Hepatocyte (in vitro differentiated cells): ENCODE measurements at regions not wholly inside any gene's neighbourhood (a gene's known extent, or its start where the extent isn't known, plus 50 kb on each side); places are given as distances from the start of the nearest gene placed in this dataset.

Experiments used
- DNase-seq: peaks from one replicate; pipeline ENCODE4 v3.0.0-alpha.2; 2016; ENCODE audit warnings: low spot score
- H2AFZ ChIP-seq: fragments of 200-600 bp; sonication (generic); 2 replicates; pipeline ENCODE4 v1.6.0; 2016; ENCODE audit warnings: antibody characterized with exemption, mild to moderate bottlenecking
- H3K27ac ChIP-seq: fragments of 200-600 bp; sonication (generic); 2 replicates; pipeline ENCODE4 v1.5.1; 2016; ENCODE audit warnings: mild to moderate bottlenecking
- H3K27me3 ChIP-seq: fragments of 200-600 bp; sonication (generic); 2 replicates; pipeline ENCODE4 v1.6.1; 2016
- H3K36me3 ChIP-seq: fragments of 200-600 bp; sonication (generic); replicated peaks from 2 replicates; pipeline ENCODE4 v1.5.1; 2016; ENCODE audit warnings: low read depth; ENCODE audit not compliant: insufficient read depth
- H3K4me1 ChIP-seq: fragments of 200-600 bp; sonication (generic); 2 replicates; pipeline ENCODE4 v1.5.1; 2016; ENCODE audit warnings: mild to moderate bottlenecking, moderate library complexity; ENCODE audit not compliant: insufficient read depth
- H3K4me2 ChIP-seq: fragments of 200-600 bp; sonication (generic); 2 replicates; pipeline ENCODE4 v1.6.0; 2016
- H3K4me3 ChIP-seq: fragments of 200-600 bp; sonication (generic); 2 replicates; pipeline ENCODE4 v1.5.1; 2016; ENCODE audit warnings: mild to moderate bottlenecking
- H3K79me2 ChIP-seq: fragments of 200-600 bp; sonication (generic); 2 replicates; pipeline ENCODE4 v1.6.0; 2017; ENCODE audit warnings: mild to moderate bottlenecking
- H3K9me2 ChIP-seq: fragments of 200-600 bp; sonication (generic); replicated peaks from 2 replicates; pipeline ENCODE4 v1.6.0; 2017; ENCODE audit warnings: mild to moderate bottlenecking; ENCODE audit not compliant: insufficient read depth
- H3K9me3 ChIP-seq: fragments of 200-600 bp; sonication (generic); 2 replicates; pipeline ENCODE4 v1.5.1; 2016; ENCODE audit warnings: low read depth, mild to moderate bottlenecking
- H4K20me1 ChIP-seq: fragments of 200-600 bp; sonication (generic); 2 replicates; pipeline ENCODE4 v1.6.0; 2016; ENCODE audit warnings: mild to moderate bottlenecking; ENCODE audit not compliant: insufficient read depth, poor library complexity, severe bottlenecking
- CTCF ChIP-seq: fragments of 200-600 bp; sonication (generic); IDR thresholded peaks from 2 replicates; pipeline ENCODE4 v1.5.1; 2016; ENCODE audit warnings: antibody characterized with exemption, mild to moderate bottlenecking; ENCODE audit not compliant: poor library complexity
- EZH2 ChIP-seq: fragments of 200-600 bp; sonication (generic); IDR thresholded peaks from 2 replicates; pipeline ENCODE4 v1.6.1; 2016; ENCODE audit warnings: antibody characterized with exemption, mild to moderate bottlenecking, borderline replicate concordance
- EZH2phosphoT487 ChIP-seq: fragments of 200-600 bp; sonication (generic); IDR thresholded peaks from one replicate; pipeline ENCODE4 v1.6.1; 2018; ENCODE audit warnings: antibody characterized with exemption, mild to moderate bottlenecking, low read depth, moderate library complexity; ENCODE audit not compliant: unreplicated experiment, severe bottlenecking
- WGBS: methylation state at CpG from one replicate; pipeline ENCODE4 v1.1.6; 2016; ENCODE audit warnings: low lambda C conversion rate; ENCODE audit errors: missing lambda C conversion rate; 5-methylcytosine and 5-hydroxymethylcytosine counted together

DNA sequence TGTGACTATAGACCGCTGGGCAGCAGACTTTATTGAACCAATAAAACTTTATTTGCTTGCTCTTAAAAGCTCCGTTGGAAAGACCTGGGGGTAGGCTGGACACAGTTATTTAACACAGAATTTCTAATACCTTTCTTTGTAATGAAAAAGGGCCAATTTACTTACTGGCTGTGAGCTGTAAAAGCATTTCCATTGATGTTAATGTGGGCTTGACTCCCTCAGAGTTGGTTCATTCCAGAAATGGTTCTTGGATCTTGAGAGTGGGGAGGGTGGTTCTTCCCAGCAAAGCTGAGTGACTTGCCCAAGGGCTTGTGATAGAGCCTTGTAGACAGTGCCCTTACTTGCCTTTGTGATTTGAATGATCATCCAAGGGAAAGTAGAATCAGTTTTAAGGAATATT, 100.6 kb downstream of the SOX4 start:
- no peaks in the 10 kb centered on the region for H3K9me3 ChIP-seq
- no peak for DNase-seq
- peaks cover 9% of the 10 kb centered on the region for H3K79me2 ChIP-seq
- no peaks in the 10 kb centered on the region for H3K9me2 ChIP-seq
- no peaks in the 10 kb centered on the region for H4K20me1 ChIP-seq
- H2AFZ ChIP-seq = no peak overlapping the region
- TF ChIP-seq EZH2phosphoT487 (no peak), EZH2 (no peak), CTCF (no peak)
- H3K27ac ChIP-seq = no peak overlapping the region
- H3K4me1 ChIP-seq = no peaks in the 10 kb centered on the region
- no peak overlapping the region for H3K4me3 ChIP-seq
- H3K4me2 ChIP-seq = no peak overlapping the region
- H3K27me3 ChIP-seq = no peaks in the 10 kb centered on the region
- H3K36me3 ChIP-seq = no peaks in the 10 kb centered on the region
- 31% methylated on average over 2 of the region's 2 CpGs for WGBS

DNA sequence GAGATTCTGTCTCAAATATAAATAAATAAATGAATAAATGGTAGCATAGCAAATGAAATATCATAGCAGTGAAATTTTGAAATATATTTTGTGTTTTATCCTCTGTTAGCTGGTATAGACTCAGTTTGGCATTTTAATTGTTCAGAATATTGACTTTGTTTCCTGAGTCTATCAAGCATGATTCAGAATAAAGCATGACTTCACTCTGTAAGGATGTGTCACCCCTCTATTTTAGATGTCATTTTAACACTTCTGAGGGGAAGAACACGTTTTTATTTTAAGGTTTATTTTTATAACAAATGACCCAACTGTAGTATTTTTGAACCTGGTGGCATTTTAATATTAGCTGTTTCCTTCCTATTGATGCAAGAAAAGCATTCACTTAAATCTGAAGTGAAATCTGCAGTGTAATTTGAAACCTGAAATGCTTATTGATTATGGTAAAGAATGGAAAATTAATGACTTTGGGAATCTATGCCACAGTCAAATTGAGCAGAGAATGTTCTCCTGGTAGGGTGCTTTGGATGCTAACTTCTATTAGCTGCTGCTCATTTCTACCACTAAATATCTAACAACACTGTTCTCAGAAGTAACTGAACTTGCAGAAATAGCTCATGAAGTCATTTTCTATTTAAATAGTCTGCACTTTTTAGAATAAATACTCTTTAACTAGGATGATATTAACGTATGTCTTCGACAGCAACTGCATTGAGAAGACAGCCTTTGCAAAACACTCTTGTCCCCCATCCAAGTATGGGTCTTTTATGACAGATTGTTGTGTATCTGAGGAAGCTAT, 114.2 kb downstream of the SOX4 start:
- no peak overlapping the region for H3K4me2 ChIP-seq
- no peak overlapping the region for H3K4me3 ChIP-seq
- no peaks in the 10 kb centered on the region for H4K20me1 ChIP-seq
- H3K27me3 ChIP-seq = no peaks in the 10 kb centered on the region
- H3K27ac ChIP-seq = no peak overlapping the region
- H3K36me3 ChIP-seq = no peaks in the 10 kb centered on the region
- 73% methylated on average over 3 of the region's 3 CpGs for WGBS
- H3K4me1 ChIP-seq = no peaks in the 10 kb centered on the region
- no peak for DNase-seq
- no peaks in the 10 kb centered on the region for H3K9me3 ChIP-seq
- H3K79me2 ChIP-seq = peaks cover 5% of the 10 kb centered on the region
- H2AFZ ChIP-seq = no peak overlapping the region
- TF ChIP-seq EZH2 (no peak), EZH2phosphoT487 (no peak)
- no peaks in the 10 kb centered on the region for H3K9me2 ChIP-seq

DNA sequence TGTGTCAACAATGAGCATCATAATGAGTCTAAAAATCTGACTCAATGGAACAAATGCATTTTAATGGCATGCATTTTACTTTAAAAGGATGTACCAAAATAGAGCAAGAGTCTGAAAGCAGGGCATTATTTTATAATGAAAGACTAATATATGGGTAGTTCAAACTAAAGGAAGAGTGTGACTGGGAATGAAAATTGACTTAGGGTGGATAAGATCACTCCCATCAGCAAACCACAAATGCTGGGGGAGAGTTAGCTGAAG, 114.7 kb downstream of the SOX4 start:
- Histone ChIP-seq H4K20me1 (no peaks in the 10 kb centered on the region), H3K4me3 (no peak overlapping the region), H3K9me3 (no peaks in the 10 kb centered on the region), H3K36me3 (no peaks in the 10 kb centered on the region), H3K79me2 (peaks cover 5% of the 10 kb centered on the region), H2AFZ (no peak overlapping the region), H3K27ac (no peak overlapping the region), H3K9me2 (no peaks in the 10 kb centered on the region), H3K4me2 (no peak overlapping the region), H3K4me1 (no peaks in the 10 kb centered on the region), H3K27me3 (no peaks in the 10 kb centered on the region)
- no peak for TF ChIP-seq EZH2
- no peak for TF ChIP-seq CTCF
- no peak for TF ChIP-seq EZH2phosphoT487
- no peak for DNase-seq

DNA sequence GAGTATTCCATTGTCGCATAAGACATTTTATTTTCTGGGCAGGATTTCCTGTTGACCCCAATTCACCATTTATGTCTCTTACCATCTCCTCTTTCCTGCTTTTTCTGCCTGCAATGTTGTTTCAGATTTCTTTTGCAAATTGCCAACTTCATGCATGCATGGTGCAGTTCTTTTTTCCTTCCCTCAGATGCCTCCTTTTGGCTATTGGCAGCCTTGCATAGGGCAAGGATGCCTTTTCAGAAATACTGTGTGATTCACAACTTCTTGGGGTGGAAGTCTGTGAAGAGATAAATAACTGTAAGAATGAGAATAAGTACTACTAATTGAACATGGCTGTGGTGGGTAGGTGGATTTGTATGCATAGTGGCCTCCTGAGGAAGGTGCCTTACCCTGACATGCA, 116.7 kb downstream of the SOX4 start:
- no peak overlapping the region for H2AFZ ChIP-seq
- H3K9me3 ChIP-seq = no peaks in the 10 kb centered on the region
- no peaks in the 10 kb centered on the region for H3K36me3 ChIP-seq
- DNase-seq = no peak
- H3K79me2 ChIP-seq = peaks cover 4% of the 10 kb centered on the region
- no peaks in the 10 kb centered on the region for H3K4me1 ChIP-seq
- H3K27me3 ChIP-seq = no peaks in the 10 kb centered on the region
- H4K20me1 ChIP-seq = no peaks in the 10 kb centered on the region
- no peak overlapping the region for H3K4me2 ChIP-seq
- H3K9me2 ChIP-seq = no peaks in the 10 kb centered on the region
- 89% methylated on average over 1 of the region's 1 CpG for WGBS
- no peak overlapping the region for H3K27ac ChIP-seq
- TF ChIP-seq CTCF (no peak), EZH2 (no peak), EZH2phosphoT487 (no peak)
- H3K4me3 ChIP-seq = no peak overlapping the region
